HG03159 (cell line): ENCODE measurements at regions not wholly inside any gene's neighbourhood (a gene's known extent, or its start where the extent isn't known, plus 50 kb on each side); places are given as distances from the start of the nearest gene placed in this dataset.
"Not testable (repeated sequence)": the region's sequence is repeated elsewhere in the genome, so short reads cannot be mapped to it uniquely, and the experiment has no call there.

Source experiments
- ATAC-seq: cut with Tn5 transposase; IDR thresholded peaks from one replicate; pipeline ENCODE4 v1.9.1; 2021; ENCODE audit warnings: mild to moderate bottlenecking, moderate library complexity; ENCODE audit not compliant: unreplicated experiment

- no peak for ATAC-seq
These were observed 76.5 kb upstream of the ADAMTS5 start for GRCh38 chr21:27043377-27043776.

- ATAC-seq, result no peak
These were observed 74.0 kb upstream of the ADAMTS5 start for GRCh38 chr21:27040738-27041469.

- ATAC-seq, result no peak
These were observed 69.9 kb upstream of the ADAMTS5 start for GRCh38 chr21:27036736-27037301.

- no peak for ATAC-seq
These were observed 68.9 kb upstream of the ADAMTS5 start for GRCh38 chr21:27035791-27036190.

GRCh38 chr21:27034796-27035195 is 67.9 kb upstream of the ADAMTS5 start:
- no peak for ATAC-seq

- ATAC-seq, result no peak
These were observed 66.6 kb upstream of the ADAMTS5 start for GRCh38 chr21:27033471-27033870.

GRCh38 chr21:27026501-27026900 is 59.6 kb upstream of the ADAMTS5 start:
- ATAC-seq, result no peak

GRCh38 chr21:27025708-27026107 is 58.8 kb upstream of the ADAMTS5 start:
- ATAC-seq, result not testable (repeated sequence)

- ATAC-seq, result no peak
These were observed 58.1 kb upstream of the ADAMTS5 start for GRCh38 chr21:27024971-27025370.

GRCh38 chr21:27024301-27024700 is 57.4 kb upstream of the ADAMTS5 start:
- no peak for ATAC-seq

- ATAC-seq, result no peak
These were observed 56.3 kb upstream of the ADAMTS5 start for GRCh38 chr21:27023186-27023585.

GRCh38 chr21:27021801-27022200 is 54.9 kb upstream of the ADAMTS5 start:
- no peak for ATAC-seq

- no peak for ATAC-seq
These were observed 54.2 kb upstream of the ADAMTS5 start for GRCh38 chr21:27021046-27021445.

- no peak for ATAC-seq
These were observed 50.4 kb upstream of the ADAMTS5 start for GRCh38 chr21:27017246-27017645.
